ENCODE measurements at regions not wholly inside any gene's neighbourhood (a gene's known extent, or its start where the extent isn't known, plus 50 kb on each side); places are given as distances from the start of the nearest gene placed in this dataset.

GRCh38 chr4:11111370-11111769 lies 317.3 kb downstream of the HS3ST1 start:
- H3K9me3 ChIP-seq (ENCODE audit: insufficient read depth, low read depth, low read length): no peaks in the 10 kb centered on the region
- H3K9me2 ChIP-seq (replicated peaks; ENCODE audit: low read depth, low read length): no peaks in the 10 kb centered on the region
- H3K27me3 ChIP-seq (ENCODE audit: insufficient read depth, low read length, poor library complexity, severe bottlenecking): no peaks in the 10 kb centered on the region
- H3K4me2 ChIP-seq (ENCODE audit: low read depth, low read length, poor library complexity, severe bottlenecking): no peak overlapping the region
- H3F3A ChIP-seq (ENCODE audit: low read depth): no peaks in the 10 kb centered on the region
- peaks cover 34% of the 10 kb centered on the region for H3K4me1 ChIP-seq (ENCODE audit: insufficient read depth, low read length, poor library complexity, severe bottlenecking)
- no peaks in the 10 kb centered on the region for H4K20me1 ChIP-seq (ENCODE audit: insufficient read depth, low read length, poor library complexity, severe bottlenecking)
- TF ChIP-seq CTCF (conservative IDR thresholded peaks at IDR 0.05; ENCODE audit: low read length) (no peak), EZH2phosphoT487 (IDR thresholded peaks at IDR 0.05; ENCODE audit: borderline replicate concordance) (no peak)
- H3K36me3 ChIP-seq (ENCODE audit: insufficient read depth, low read length): 0 out of 2 replicates have a peak, but pooled peaks cover 6% of the 10 kb centered on the region
- H3K4me3 ChIP-seq (ENCODE audit: low read length, poor library complexity, severe bottlenecking): no peak overlapping the region
- no peak overlapping the region for H2AFZ ChIP-seq (ENCODE audit: low read length)
- peaks cover 8% of the 10 kb centered on the region; the same call in 1 of the 2 replicates for H3K79me2 ChIP-seq (ENCODE audit: insufficient read depth, low read length)
- H3K9ac ChIP-seq (ENCODE audit: low read depth, low read length, poor library complexity, severe bottlenecking): no peak overlapping the region

- no peak overlapping the region for H3K9ac ChIP-seq (ENCODE audit: low read depth, low read length, poor library complexity, severe bottlenecking)
- H3K79me2 ChIP-seq (ENCODE audit: insufficient read depth, low read length): peaks cover 8% of the 10 kb centered on the region; the same call in 1 of the 2 replicates
- no peaks in the 10 kb centered on the region for H3K9me2 ChIP-seq (replicated peaks; ENCODE audit: low read depth, low read length)
- H3F3A ChIP-seq (ENCODE audit: low read depth): no peaks in the 10 kb centered on the region
- no peak overlapping the region for H2AFZ ChIP-seq (ENCODE audit: low read length)
- H3K36me3 ChIP-seq (ENCODE audit: insufficient read depth, low read length): 0 out of 2 replicates have a peak, but pooled peaks cover 6% of the 10 kb centered on the region
- H4K20me1 ChIP-seq (ENCODE audit: insufficient read depth, low read length, poor library complexity, severe bottlenecking): no peaks in the 10 kb centered on the region
- H3K27me3 ChIP-seq (ENCODE audit: insufficient read depth, low read length, poor library complexity, severe bottlenecking): no peaks in the 10 kb centered on the region
- no peaks in the 10 kb centered on the region for H3K9me3 ChIP-seq (ENCODE audit: insufficient read depth, low read depth, low read length)
- no peak for TF ChIP-seq EZH2phosphoT487 (IDR thresholded peaks at IDR 0.05; ENCODE audit: borderline replicate concordance)
- no peak for TF ChIP-seq CTCF (conservative IDR thresholded peaks at IDR 0.05; ENCODE audit: low read length)
- no peak overlapping the region for H3K4me3 ChIP-seq (ENCODE audit: low read length, poor library complexity, severe bottlenecking)
- H3K4me2 ChIP-seq (ENCODE audit: low read depth, low read length, poor library complexity, severe bottlenecking): no peak overlapping the region
- H3K4me1 ChIP-seq (ENCODE audit: insufficient read depth, low read length, poor library complexity, severe bottlenecking): peaks cover 25% of the 10 kb centered on the region
Measured at GRCh38 chr4:11106759-11107158, 321.9 kb downstream of the HS3ST1 start.

- H3F3A ChIP-seq (ENCODE audit: low read depth): no peaks in the 10 kb centered on the region
- H3K4me2 ChIP-seq (ENCODE audit: low read depth, low read length, poor library complexity, severe bottlenecking): no peak overlapping the region
- no peak overlapping the region for H3K4me3 ChIP-seq (ENCODE audit: low read length, poor library complexity, severe bottlenecking)
- no peaks in the 10 kb centered on the region for H3K9me3 ChIP-seq (ENCODE audit: insufficient read depth, low read depth, low read length)
- no peak for TF ChIP-seq CTCF (conservative IDR thresholded peaks at IDR 0.05; ENCODE audit: low read length)
- no peak for TF ChIP-seq EZH2phosphoT487 (IDR thresholded peaks at IDR 0.05; ENCODE audit: borderline replicate concordance)
- no peaks in the 10 kb centered on the region for H3K9me2 ChIP-seq (replicated peaks; ENCODE audit: low read depth, low read length)
- no peaks in the 10 kb centered on the region for H3K27me3 ChIP-seq (ENCODE audit: insufficient read depth, low read length, poor library complexity, severe bottlenecking)
- H3K9ac ChIP-seq (ENCODE audit: low read depth, low read length, poor library complexity, severe bottlenecking): no peak overlapping the region
- peaks cover 23% of the 10 kb centered on the region for H3K4me1 ChIP-seq (ENCODE audit: insufficient read depth, low read length, poor library complexity, severe bottlenecking)
- H4K20me1 ChIP-seq (ENCODE audit: insufficient read depth, low read length, poor library complexity, severe bottlenecking): no peaks in the 10 kb centered on the region
- no peak overlapping the region for H2AFZ ChIP-seq (ENCODE audit: low read length)
- H3K79me2 ChIP-seq (ENCODE audit: insufficient read depth, low read length): peaks cover 8% of the 10 kb centered on the region; the same call in 1 of the 2 replicates
- 0 out of 2 replicates have a peak, but pooled peaks cover 6% of the 10 kb centered on the region for H3K36me3 ChIP-seq (ENCODE audit: insufficient read depth, low read length)
Measured at GRCh38 chr4:11106190-11106589, 322.5 kb downstream of the HS3ST1 start.

Data from Loucy (cell line).